Panc1 (cell line): ENCODE measurements at regions not wholly inside any gene's neighbourhood (a gene's known extent, or its start where the extent isn't known, plus 50 kb on each side); places are given as distances from the start of the nearest gene placed in this dataset.

Experiments
- ATAC-seq: fragments of 200-7000 bp; cut with Tn5 transposase; 2 replicates; pipeline ENCODE4 v1.9.1; 2020; ENCODE audit warnings: mild to moderate bottlenecking, moderate library complexity
- BruUV-seq: library from RNA; stranded (reverse); fragments of 400-500 nt; replicated peaks from 2 replicates; lab custom pipeline; 2021; lab: Mats Ljungman, UMichigan
- CTCF ChIA-PET: fragments of 300-600 bp; sonication (Branson Sonifier 250); formaldehyde crosslinking; loops from one replicate; lab custom pipeline; 2022; ENCODE audit warnings: antibody characterized with exemption; lab: Charles Lee
- POLR2A ChIA-PET: fragments of 300-600 bp; sonication (Branson Sonifier 250); formaldehyde crosslinking; loops from one replicate; lab custom pipeline; 2022; ENCODE audit warnings: antibody characterized with exemption; lab: Charles Lee
- DNase-seq: peaks from one replicate; pipeline ENCODE4 v3.0.0-alpha.2; 2010; ENCODE audit warnings: low read depth, low spot score
- H3K27ac ChIP-seq: 2 replicates; pipeline ENCODE4 v1.5.1; 2011; ENCODE audit warnings: mild to moderate bottlenecking, low read length, inconsistent platforms
- H3K27me3 ChIP-seq: fragments of 200-500 bp; sonication (Bioruptor generic); 2 replicates; pipeline ENCODE4 v1.6.0; 2014; ENCODE audit warnings: low read length, inconsistent platforms; ENCODE audit not compliant: control insufficient read depth, insufficient read depth
- H3K36me3 ChIP-seq: fragments of 200-500 bp; sonication (Bioruptor generic); 2 replicates; pipeline ENCODE4 v1.5.1; 2014; ENCODE audit warnings: inconsistent platforms, mild to moderate bottlenecking, low read length, moderate library complexity; ENCODE audit not compliant: control insufficient read depth, insufficient read depth
- H3K4me1 ChIP-seq: 2 replicates; pipeline ENCODE4 v1.5.1; 2011; ENCODE audit warnings: inconsistent platforms, mild to moderate bottlenecking, low read length, moderate library complexity; ENCODE audit not compliant: control insufficient read depth, insufficient read depth
- H3K4me3 ChIP-seq, 2 experiments: 2 replicates each; pipeline ENCODE4 v1.5.1; 2011 to 2012; ENCODE audit warnings: low read depth in 2 of 2, low read length in 2 of 2, mild to moderate bottlenecking in 2 of 2, inconsistent platforms in 1 of 2, moderate library complexity in 1 of 2
- H3K9me3 ChIP-seq: fragments of 200-500 bp; sonication (Bioruptor generic); 2 replicates; pipeline ENCODE4 v1.5.1; 2014; ENCODE audit warnings: low read depth, mild to moderate bottlenecking, inconsistent platforms, low read length, moderate library complexity; ENCODE audit not compliant: control insufficient read depth, insufficient read depth
- POLR2AphosphoS5 ChIP-seq: IDR thresholded peaks from 2 replicates; pipeline ENCODE4 v1.6.1; 2012; ENCODE audit warnings: mild to moderate bottlenecking, low read depth, low read length, moderate library complexity
- SIN3A ChIP-seq: IDR thresholded peaks from 2 replicates; pipeline ENCODE4 v1.6.1; 2012; ENCODE audit warnings: low read depth, mild to moderate bottlenecking, low read length, moderate library complexity, borderline replicate concordance; ENCODE audit not compliant: insufficient read depth
- TCF7L2 ChIP-seq: IDR thresholded peaks from 2 replicates; pipeline ENCODE4 v1.6.1; 2011; ENCODE audit warnings: mild to moderate bottlenecking, low read depth, low read length, inconsistent platforms
- in situ Hi-C: cut with HindIII; loops from 2 replicates; pipeline ENCODE4 v1.10.0; 2016; ENCODE audit warnings: low sequenced_read_pairs, low pct_unique_long_range_greater_than_20kb
- intact Hi-C: fragments of 100-400 bp; cut with micrococcal nuclease; formaldehyde crosslinking; loops from one replicate; pipeline ENCODE4 v1.10.0; 2022; ENCODE audit not compliant: unreplicated experiment
- TF ChIP-seq, protein P1 (sequence below): fragments of 450-650 bp; IDR thresholded peaks from 2 replicates; pipeline ENCODE4 v1.5.1; 2017; ENCODE audit warnings: mild to moderate bottlenecking
- TF ChIP-seq, protein P2 (sequence below), 2 experiments: IDR thresholded peaks; 2 replicates each; pipeline ENCODE4 v1.6.1; 2011 to 2012; ENCODE audit warnings: low read depth in 2 of 2, control low read depth in 1 of 2, low read length in 1 of 2, mild to moderate bottlenecking in 1 of 2, moderate library complexity in 1 of 2; ENCODE audit not compliant: insufficient read depth in 1 of 2

DNA sequence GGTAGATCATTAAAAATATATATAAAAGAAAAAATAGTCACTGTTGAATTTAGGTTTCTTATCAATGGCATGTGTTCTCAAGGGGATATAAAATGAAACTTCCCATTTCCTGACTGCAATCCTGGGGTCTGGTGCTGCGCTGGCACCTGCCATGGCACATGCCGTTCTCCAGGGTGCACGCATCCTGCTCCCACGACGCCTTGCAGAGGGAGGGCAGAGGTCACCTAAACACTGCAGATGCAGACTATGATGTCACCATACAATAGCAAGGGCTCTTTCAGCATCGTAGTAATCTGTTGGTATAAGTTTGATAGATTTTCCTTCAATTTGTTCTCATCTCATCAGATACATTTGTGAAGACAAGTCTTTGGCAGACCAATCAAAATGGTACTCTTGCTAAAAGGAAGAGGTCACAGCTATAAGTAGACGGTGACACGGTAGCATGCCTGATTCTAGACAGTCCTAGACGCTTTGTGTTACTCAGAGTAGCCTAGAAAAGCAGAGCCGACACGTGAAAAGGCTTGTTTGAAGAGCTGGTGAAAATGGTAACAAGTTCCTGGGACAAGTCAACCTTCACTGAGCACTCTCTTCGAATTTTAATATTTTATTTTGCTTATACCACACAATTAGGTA, 761.4 kb downstream of the DCDC2C start:
- Histone ChIP-seq H3K9me3 (no peaks in the 10 kb centered on the region), H3K27me3 (no peaks in the 10 kb centered on the region), H3K36me3 (no peaks in the 10 kb centered on the region), H3K4me1 (no peaks in the 10 kb centered on the region), H3K27ac (no peak overlapping the region), H3K4me3 (no peak overlapping the region)
- CTCF ChIA-PET = no interaction called here
- DNase-seq = no peak
- TF ChIP-seq SIN3A = no peak
- no peak for TF ChIP-seq TCF7L2
- TF ChIP-seq, protein P1, sequence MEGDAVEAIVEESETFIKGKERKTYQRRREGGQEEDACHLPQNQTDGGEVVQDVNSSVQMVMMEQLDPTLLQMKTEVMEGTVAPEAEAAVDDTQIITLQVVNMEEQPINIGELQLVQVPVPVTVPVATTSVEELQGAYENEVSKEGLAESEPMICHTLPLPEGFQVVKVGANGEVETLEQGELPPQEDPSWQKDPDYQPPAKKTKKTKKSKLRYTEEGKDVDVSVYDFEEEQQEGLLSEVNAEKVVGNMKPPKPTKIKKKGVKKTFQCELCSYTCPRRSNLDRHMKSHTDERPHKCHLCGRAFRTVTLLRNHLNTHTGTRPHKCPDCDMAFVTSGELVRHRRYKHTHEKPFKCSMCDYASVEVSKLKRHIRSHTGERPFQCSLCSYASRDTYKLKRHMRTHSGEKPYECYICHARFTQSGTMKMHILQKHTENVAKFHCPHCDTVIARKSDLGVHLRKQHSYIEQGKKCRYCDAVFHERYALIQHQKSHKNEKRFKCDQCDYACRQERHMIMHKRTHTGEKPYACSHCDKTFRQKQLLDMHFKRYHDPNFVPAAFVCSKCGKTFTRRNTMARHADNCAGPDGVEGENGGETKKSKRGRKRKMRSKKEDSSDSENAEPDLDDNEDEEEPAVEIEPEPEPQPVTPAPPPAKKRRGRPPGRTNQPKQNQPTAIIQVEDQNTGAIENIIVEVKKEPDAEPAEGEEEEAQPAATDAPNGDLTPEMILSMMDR = no peak
- no peak for TF ChIP-seq POLR2AphosphoS5
- BruUV-seq = no TSS peak
- POLR2A ChIA-PET = no interaction called here
- intact Hi-C loops (no loop called here), in situ Hi-C loops (no loop called here)
- no peak for ATAC-seq

- CTCF ChIA-PET = no interaction called here
- intact Hi-C loops = no loop called here
- Histone ChIP-seq H3K36me3 (no peaks in the 10 kb centered on the region), H3K4me3 (no peak overlapping the region), H3K4me1 (no peaks in the 10 kb centered on the region), H3K27me3 (no peaks in the 10 kb centered on the region), H3K27ac (no peak overlapping the region), H3K9me3 (no peaks in the 10 kb centered on the region)
- in situ Hi-C loops = no loop called here
- ATAC-seq (no peak), DNase-seq (no peak)
- TF ChIP-seq, protein P1 = no peak
- TF ChIP-seq, protein P2, sequence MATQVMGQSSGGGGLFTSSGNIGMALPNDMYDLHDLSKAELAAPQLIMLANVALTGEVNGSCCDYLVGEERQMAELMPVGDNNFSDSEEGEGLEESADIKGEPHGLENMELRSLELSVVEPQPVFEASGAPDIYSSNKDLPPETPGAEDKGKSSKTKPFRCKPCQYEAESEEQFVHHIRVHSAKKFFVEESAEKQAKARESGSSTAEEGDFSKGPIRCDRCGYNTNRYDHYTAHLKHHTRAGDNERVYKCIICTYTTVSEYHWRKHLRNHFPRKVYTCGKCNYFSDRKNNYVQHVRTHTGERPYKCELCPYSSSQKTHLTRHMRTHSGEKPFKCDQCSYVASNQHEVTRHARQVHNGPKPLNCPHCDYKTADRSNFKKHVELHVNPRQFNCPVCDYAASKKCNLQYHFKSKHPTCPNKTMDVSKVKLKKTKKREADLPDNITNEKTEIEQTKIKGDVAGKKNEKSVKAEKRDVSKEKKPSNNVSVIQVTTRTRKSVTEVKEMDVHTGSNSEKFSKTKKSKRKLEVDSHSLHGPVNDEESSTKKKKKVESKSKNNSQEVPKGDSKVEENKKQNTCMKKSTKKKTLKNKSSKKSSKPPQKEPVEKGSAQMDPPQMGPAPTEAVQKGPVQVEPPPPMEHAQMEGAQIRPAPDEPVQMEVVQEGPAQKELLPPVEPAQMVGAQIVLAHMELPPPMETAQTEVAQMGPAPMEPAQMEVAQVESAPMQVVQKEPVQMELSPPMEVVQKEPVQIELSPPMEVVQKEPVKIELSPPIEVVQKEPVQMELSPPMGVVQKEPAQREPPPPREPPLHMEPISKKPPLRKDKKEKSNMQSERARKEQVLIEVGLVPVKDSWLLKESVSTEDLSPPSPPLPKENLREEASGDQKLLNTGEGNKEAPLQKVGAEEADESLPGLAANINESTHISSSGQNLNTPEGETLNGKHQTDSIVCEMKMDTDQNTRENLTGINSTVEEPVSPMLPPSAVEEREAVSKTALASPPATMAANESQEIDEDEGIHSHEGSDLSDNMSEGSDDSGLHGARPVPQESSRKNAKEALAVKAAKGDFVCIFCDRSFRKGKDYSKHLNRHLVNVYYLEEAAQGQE (IDR thresholded peaks at IDR 0.05; ENCODE audit: insufficient read depth in 1 of 2, low read depth in 2 of 2, low read length in 1 of 2) = no peak
- TF ChIP-seq TCF7L2 (no peak), SIN3A (no peak), POLR2AphosphoS5 (no peak)
- POLR2A ChIA-PET = no interaction called here
- BruUV-seq = no TSS peak
Measured at GRCh38 chr2:4465671-4466070, 762.3 kb downstream of the DCDC2C start.
